AG04449 (cell line): ENCODE measurements at regions not wholly inside any gene's neighbourhood (a gene's known extent, or its start where the extent isn't known, plus 50 kb on each side); places are given as distances from the start of the nearest gene placed in this dataset.
"Not testable (repeated sequence)": the region's sequence is repeated elsewhere in the genome, so short reads cannot be mapped to it uniquely, and the experiment has no call there.

Experiments
- CTCF ChIA-PET: fragments of 350-600 bp; formaldehyde crosslinking; extraction: SDS; loops from one replicate; lab custom pipeline; 2021; ENCODE audit warnings: antibody characterized with exemption; lab: Yijun Ruan, JAX
- POLR2A ChIA-PET: fragments of 400-600, 350-600 bp; formaldehyde crosslinking; extraction: SDS; loops from one replicate; lab custom pipeline; 2020; ENCODE audit warnings: antibody characterized with exemption, inconsistent platforms; lab: Yijun Ruan, JAX
- DNase-seq: peaks from one replicate; pipeline ENCODE4 v3.0.0-alpha.2; 2010; ENCODE audit warnings: low read depth, low spot score
- H3K4me3 ChIP-seq: 2 replicates; pipeline ENCODE4 v1.5.1; 2011; ENCODE audit warnings: low read depth, mild to moderate bottlenecking, control low read depth, low read length
- TF ChIP-seq, protein P1 (sequence below): IDR thresholded peaks from one replicate; pipeline ENCODE4 v1.5.1; 2011; ENCODE audit warnings: mild to moderate bottlenecking, moderate library complexity, low read length, control low read depth, inconsistent platforms; ENCODE audit not compliant: insufficient read depth; ENCODE audit errors: missing control alignments

DNA sequence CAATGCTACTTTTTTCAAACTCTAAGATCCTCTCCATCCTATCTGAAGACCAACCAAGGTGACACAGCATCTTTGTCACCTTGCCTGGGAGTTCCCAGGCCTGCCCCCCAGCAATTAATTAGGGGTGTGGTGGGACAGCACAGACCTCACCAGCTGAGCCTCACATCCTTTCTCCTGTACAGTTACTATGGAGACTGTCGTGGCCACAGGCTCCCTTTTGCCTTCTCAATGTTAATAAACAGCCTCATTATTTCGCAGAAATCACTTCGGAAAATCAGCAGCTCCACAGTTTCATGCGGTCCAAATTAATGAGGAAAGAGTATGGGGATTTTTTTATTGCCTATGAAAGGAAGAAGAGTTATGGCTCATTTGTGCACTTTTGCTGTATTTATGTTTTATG lies 378.3 kb downstream of the NPHP4 start:
- DNase-seq, result no peak
- ChIA-PET POLR2A (no interaction called here), CTCF (no interaction called here)
- no peak overlapping the region for H3K4me3 ChIP-seq
- TF ChIP-seq, protein P1, sequence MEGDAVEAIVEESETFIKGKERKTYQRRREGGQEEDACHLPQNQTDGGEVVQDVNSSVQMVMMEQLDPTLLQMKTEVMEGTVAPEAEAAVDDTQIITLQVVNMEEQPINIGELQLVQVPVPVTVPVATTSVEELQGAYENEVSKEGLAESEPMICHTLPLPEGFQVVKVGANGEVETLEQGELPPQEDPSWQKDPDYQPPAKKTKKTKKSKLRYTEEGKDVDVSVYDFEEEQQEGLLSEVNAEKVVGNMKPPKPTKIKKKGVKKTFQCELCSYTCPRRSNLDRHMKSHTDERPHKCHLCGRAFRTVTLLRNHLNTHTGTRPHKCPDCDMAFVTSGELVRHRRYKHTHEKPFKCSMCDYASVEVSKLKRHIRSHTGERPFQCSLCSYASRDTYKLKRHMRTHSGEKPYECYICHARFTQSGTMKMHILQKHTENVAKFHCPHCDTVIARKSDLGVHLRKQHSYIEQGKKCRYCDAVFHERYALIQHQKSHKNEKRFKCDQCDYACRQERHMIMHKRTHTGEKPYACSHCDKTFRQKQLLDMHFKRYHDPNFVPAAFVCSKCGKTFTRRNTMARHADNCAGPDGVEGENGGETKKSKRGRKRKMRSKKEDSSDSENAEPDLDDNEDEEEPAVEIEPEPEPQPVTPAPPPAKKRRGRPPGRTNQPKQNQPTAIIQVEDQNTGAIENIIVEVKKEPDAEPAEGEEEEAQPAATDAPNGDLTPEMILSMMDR, result no peak

DNA sequence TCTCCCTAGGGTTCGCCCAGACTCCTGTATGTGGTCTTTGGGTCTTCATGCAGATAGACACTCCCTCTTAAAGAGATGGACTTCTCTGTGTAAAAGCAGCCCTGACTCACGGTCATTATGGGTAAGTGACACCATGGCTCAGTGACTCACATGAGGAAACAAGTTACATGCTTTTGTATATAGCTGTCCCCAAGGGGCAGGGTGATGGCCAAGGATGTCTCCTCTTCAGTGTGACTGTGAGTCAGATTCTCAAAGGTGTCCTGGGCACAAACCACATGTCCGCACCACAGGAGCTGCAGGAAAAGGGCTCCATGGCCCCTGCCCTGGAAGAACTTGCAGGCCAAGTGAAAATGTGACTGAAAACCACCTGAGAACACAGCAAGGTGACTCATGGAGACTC lies 380.4 kb downstream of the NPHP4 start:
- no peak for DNase-seq
- TF ChIP-seq, protein P1, result no peak
- CTCF ChIA-PET, result no interaction called here
- POLR2A ChIA-PET, result no interaction called here
- no peak overlapping the region for H3K4me3 ChIP-seq

DNA sequence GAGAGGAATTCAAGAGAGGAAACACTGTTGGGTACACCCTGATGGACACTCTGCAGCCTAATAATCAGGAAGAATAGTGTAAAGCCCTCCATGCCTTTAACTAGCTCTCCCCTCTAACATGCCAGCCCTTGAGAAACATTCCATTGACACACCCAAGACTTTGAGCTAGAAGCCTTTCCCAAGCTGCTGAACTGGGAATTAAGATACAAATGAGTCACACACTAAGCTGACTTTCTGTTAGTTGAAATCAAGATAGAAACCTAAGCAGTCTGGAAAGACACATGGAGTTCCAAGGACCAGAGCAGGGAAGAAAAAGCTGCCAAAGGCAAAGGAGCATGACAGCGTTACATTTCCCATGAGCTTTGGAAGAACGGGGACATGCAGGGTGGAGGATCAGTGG lies 380.8 kb downstream of the NPHP4 start:
- TF ChIP-seq, protein P1, result no peak
- no peak overlapping the region for H3K4me3 ChIP-seq
- no peak for DNase-seq
- ChIA-PET POLR2A (no interaction called here), CTCF (no interaction called here)

DNA sequence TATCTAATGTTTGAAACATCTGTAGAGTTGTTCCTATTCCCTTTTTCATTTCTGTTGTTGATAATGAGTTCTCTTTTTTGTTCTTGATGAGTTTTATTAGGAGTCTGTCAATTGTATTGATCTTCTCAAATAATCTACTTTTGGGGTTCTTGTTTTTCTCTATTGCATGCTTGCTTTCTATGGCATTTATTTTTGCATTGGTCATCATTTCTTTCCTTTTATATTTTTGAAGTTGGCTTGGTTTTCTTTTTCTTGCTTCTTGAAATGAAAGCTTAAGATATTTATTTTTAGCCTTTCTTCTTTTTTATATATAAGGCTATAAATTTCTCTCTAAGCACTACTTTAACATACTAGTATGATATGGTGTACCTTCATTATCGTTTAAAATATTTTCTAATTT lies 381.8 kb downstream of the NPHP4 start:
- ChIA-PET POLR2A (no interaction called here), CTCF (no interaction called here)
- DNase-seq, result no peak
- TF ChIP-seq, protein P1, result no peak
- no peak overlapping the region for H3K4me3 ChIP-seq

DNA sequence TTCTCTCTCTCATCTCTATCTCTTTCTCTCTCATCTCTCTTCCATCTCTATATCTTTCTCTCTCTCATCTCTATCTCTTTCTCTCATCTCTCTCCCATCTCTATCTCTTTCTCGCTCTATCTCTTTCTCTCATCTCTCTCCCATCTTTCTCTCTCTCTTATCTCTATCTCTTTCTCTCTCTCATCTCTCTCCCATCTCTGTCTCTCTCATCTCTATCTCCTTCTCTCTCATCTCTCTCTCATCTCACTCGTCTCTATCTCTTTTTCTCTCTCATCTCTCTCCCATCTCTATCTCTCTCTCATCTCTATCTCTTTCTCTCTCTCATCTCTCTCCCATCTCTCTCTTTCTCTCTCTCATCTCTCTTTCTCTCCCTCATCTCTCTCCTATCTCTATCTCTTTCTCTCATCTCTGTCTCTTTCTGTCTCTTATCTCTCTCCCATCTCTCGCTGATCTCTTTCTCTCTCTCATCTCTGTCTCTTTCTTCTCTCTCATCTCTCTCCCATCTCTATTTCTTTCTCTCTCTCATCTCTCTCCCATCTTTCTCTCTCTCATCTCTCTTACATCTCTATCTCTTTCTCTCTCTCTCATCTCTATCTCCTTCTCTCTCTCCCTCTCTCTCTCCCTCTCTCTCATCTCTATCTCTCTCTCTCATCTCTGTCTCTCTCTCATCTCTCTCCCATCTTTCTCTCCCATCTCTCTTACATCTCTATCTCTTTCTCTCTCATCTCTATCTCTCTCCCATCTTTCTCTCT lies 388.7 kb downstream of the NPHP4 start:
- no peak overlapping the region for H3K4me3 ChIP-seq
- TF ChIP-seq, protein P1, result no peak
- POLR2A ChIA-PET, result no interaction called here
- no peak for DNase-seq
- CTCF ChIA-PET, result no interaction called here

DNA sequence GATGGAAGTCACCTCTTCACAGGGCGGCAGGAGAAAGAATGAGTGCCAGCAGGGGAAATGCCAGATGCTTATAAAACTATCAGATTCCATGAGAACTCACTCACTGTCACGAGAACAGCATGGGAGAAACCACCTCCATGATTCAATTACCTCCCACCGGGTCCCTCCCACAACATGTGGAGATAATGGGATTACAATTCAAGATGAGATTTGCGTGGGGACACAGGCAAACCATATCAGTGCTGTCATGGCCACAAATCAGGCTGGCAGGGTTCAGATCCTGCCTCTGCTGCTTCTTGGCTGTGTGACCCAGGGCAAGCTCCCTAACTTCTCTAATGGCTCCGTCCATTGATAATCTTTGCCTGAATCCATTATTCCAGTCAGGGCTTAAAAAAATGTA lies 389.5 kb downstream of the NPHP4 start:
- H3K4me3 ChIP-seq, POLR2A ChIA-PET, DNase-seq, CTCF ChIA-PET: not testable (repeated sequence)

DNA sequence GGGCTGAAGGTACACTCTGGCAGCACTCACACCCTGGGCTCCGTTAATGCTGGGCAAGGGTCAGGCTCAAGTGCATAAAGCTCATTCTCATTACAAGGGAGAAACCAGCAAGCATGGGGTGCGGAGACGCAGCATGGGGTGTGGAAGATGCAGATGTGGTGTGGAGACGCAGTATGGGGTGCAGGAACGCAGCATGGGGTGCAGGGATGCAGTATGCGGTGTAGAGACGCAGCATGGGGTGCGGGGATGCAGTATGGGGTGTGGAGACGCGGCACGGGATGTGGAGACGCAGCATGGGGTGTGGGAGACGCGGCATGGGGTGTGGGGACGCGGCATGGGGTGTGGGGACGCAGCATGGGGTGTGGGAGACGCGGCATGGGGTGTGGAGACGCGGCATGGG lies 390.7 kb downstream of the NPHP4 start:
- ChIA-PET POLR2A (no interaction called here), CTCF (no interaction called here)
- DNase-seq, result no peak
- H3K4me3 ChIP-seq, result no peak overlapping the region
- TF ChIP-seq, protein P1, result no peak
